C4-2B (cell line): ENCODE measurements at regions not wholly inside any gene's neighbourhood (a gene's known extent, or its start where the extent isn't known, plus 50 kb on each side); places are given as distances from the start of the nearest gene placed in this dataset.

Experiments used
- H3K27ac ChIP-seq: fragments of 450-650 bp; 2 replicates; pipeline ENCODE4 v1.5.1; 2017
- CTCF ChIP-seq: fragments of 450-650 bp; conservative IDR thresholded peaks from 2 replicates; pipeline ENCODE4 v1.5.1; 2017; ENCODE audit warnings: mild to moderate bottlenecking
- ZFX ChIP-seq: fragments of 450-650 bp; IDR thresholded peaks from 2 replicates; pipeline ENCODE4 v1.6.1; 2017

- no peak for TF ChIP-seq ZFX
- no peak for TF ChIP-seq CTCF
- H3K27ac ChIP-seq, result no peak overlapping the region
These were observed 235.6 kb downstream of the BCAS1 start for GRCh38 chr20:53834749-53835148.

- H3K27ac ChIP-seq, result no peak overlapping the region
- TF ChIP-seq ZFX (no peak), CTCF (no peak)
These were observed 236.3 kb downstream of the BCAS1 start for GRCh38 chr20:53834062-53834442.

- TF ChIP-seq CTCF (no peak), ZFX (no peak)
- H3K27ac ChIP-seq, result no peak overlapping the region
These were observed 236.9 kb downstream of the BCAS1 start for GRCh38 chr20:53833333-53834061.

- TF ChIP-seq CTCF, result no peak
- TF ChIP-seq ZFX, result no peak
- H3K27ac ChIP-seq, result no peak overlapping the region
These were observed 237.9 kb downstream of the BCAS1 start for GRCh38 chr20:53832499-53832898.

GRCh38 chr20:53831812-53832211 is 238.2 kb upstream of the ZNF217 start:
- TF ChIP-seq ZFX (no peak), CTCF (no peak)
- H3K27ac ChIP-seq, result no peak overlapping the region

GRCh38 chr20:53831228-53831627 is 237.6 kb upstream of the ZNF217 start:
- no peak for TF ChIP-seq ZFX
- no peak for TF ChIP-seq CTCF
- H3K27ac ChIP-seq, result no peak overlapping the region

GRCh38 chr20:53829724-53830521 is 236.3 kb upstream of the ZNF217 start:
- no peak for TF ChIP-seq ZFX
- TF ChIP-seq CTCF, result no peak
- H3K27ac ChIP-seq, result no peak overlapping the region
